GM21423 (cell line): ENCODE measurements at regions not wholly inside any gene's neighbourhood (a gene's known extent, or its start where the extent isn't known, plus 50 kb on each side); places are given as distances from the start of the nearest gene placed in this dataset.
"Not testable (repeated sequence)": the region's sequence is repeated elsewhere in the genome, so short reads cannot be mapped to it uniquely, and the experiment has no call there.

Experiments used
- ATAC-seq: cut with Tn5 transposase; IDR thresholded peaks from one replicate; pipeline ENCODE4 v1.9.1; 2021; ENCODE audit warnings: mild to moderate bottlenecking, moderate library complexity; ENCODE audit not compliant: unreplicated experiment

- ATAC-seq, result no peak
Observed at GRCh38 chr11:27244900-27245299, 118.1 kb downstream of the CCDC34 start.

- no peak for ATAC-seq
Observed at GRCh38 chr11:27242591-27242990, 120.4 kb downstream of the CCDC34 start.

- ATAC-seq, result no peak
Observed at GRCh38 chr11:27241311-27242122, 121.5 kb downstream of the CCDC34 start.

- ATAC-seq, result no peak
Observed at GRCh38 chr11:27239305-27239942, 123.6 kb downstream of the CCDC34 start.

- ATAC-seq, result no peak
Observed at GRCh38 chr11:27238811-27239210, 124.2 kb downstream of the CCDC34 start.

- ATAC-seq, result no peak
Observed at GRCh38 chr11:27237643-27238042, 125.4 kb downstream of the CCDC34 start.

GRCh38 chr11:27234961-27235360 lies 128.1 kb downstream of the CCDC34 start:
- no peak for ATAC-seq

GRCh38 chr11:27234043-27234668 lies 128.9 kb downstream of the CCDC34 start:
- ATAC-seq, result peak; percentile 86

- peak; percentile 15 for ATAC-seq
Observed at GRCh38 chr11:27233654-27234042, 129.4 kb downstream of the CCDC34 start.

- no peak for ATAC-seq
Observed at GRCh38 chr11:27231530-27231929, 131.5 kb downstream of the CCDC34 start.

- ATAC-seq, result no peak
Observed at GRCh38 chr11:27230192-27230572, 132.8 kb downstream of the CCDC34 start.

- no peak for ATAC-seq
Observed at GRCh38 chr11:27229511-27230191, 133.4 kb downstream of the CCDC34 start.

GRCh38 chr11:27228906-27229290 lies 134.1 kb downstream of the CCDC34 start:
- no peak for ATAC-seq

GRCh38 chr11:27228232-27228905 lies 134.6 kb downstream of the CCDC34 start:
- no peak for ATAC-seq

- no peak for ATAC-seq
Observed at GRCh38 chr11:27227736-27228135, 135.3 kb downstream of the CCDC34 start.

GRCh38 chr11:27219487-27220039 lies 143.5 kb downstream of the CCDC34 start:
- not testable (repeated sequence) for ATAC-seq

- ATAC-seq, result no peak
Observed at GRCh38 chr11:27218421-27219038, 144.5 kb downstream of the CCDC34 start.

- no peak for ATAC-seq
Observed at GRCh38 chr11:27217948-27218420, 145.0 kb downstream of the CCDC34 start.

- ATAC-seq, result no peak
Observed at GRCh38 chr11:27217496-27217895, 145.5 kb downstream of the CCDC34 start.
